HG03439 (cell line): ENCODE measurements at regions not wholly inside any gene's neighbourhood (a gene's known extent, or its start where the extent isn't known, plus 50 kb on each side); places are given as distances from the start of the nearest gene placed in this dataset.
A peak's percentile ranks its signal among the peaks of the same experiment; 100 is the strongest.
"Not testable (repeated sequence)": the region's sequence is repeated elsewhere in the genome, so short reads cannot be mapped to it uniquely, and the experiment has no call there.

Experiments
- ATAC-seq: cut with Tn5 transposase; IDR thresholded peaks from one replicate; pipeline ENCODE4 v1.9.1; 2021; ENCODE audit warnings: mild to moderate bottlenecking, moderate library complexity; ENCODE audit not compliant: unreplicated experiment

GRCh38 chr9:67708109-67708508, 150.6 kb upstream of the ANKRD20A1 start:
- ATAC-seq = not testable (repeated sequence)

- not testable (repeated sequence) for ATAC-seq
These were observed 147.3 kb upstream of the ANKRD20A1 start for GRCh38 chr9:67711429-67711828.

GRCh38 chr9:67711931-67712330, 146.8 kb upstream of the ANKRD20A1 start:
- not testable (repeated sequence) for ATAC-seq

GRCh38 chr9:67712956-67713355, 145.8 kb upstream of the ANKRD20A1 start:
- not testable (repeated sequence) for ATAC-seq

GRCh38 chr9:67717830-67718388, 140.8 kb upstream of the ANKRD20A1 start:
- not testable (repeated sequence) for ATAC-seq

GRCh38 chr9:67720491-67720890, 138.2 kb upstream of the ANKRD20A1 start:
- not testable (repeated sequence) for ATAC-seq

GRCh38 chr9:67722460-67723090, 136.2 kb upstream of the ANKRD20A1 start:
- peak; percentile 80 for ATAC-seq

GRCh38 chr9:67723185-67723584, 135.5 kb upstream of the ANKRD20A1 start:
- not testable (repeated sequence) for ATAC-seq

- not testable (repeated sequence) for ATAC-seq
These were observed 133.8 kb upstream of the ANKRD20A1 start for GRCh38 chr9:67724885-67725284.

- ATAC-seq = not testable (repeated sequence)
These were observed 132.3 kb upstream of the ANKRD20A1 start for GRCh38 chr9:67726213-67726988.

- ATAC-seq = not testable (repeated sequence)
These were observed 95.6 kb upstream of the ANKRD20A1 start for GRCh38 chr9:67763133-67763532.

GRCh38 chr9:67771807-67772206, 86.9 kb upstream of the ANKRD20A1 start:
- ATAC-seq = not testable (repeated sequence)

- not testable (repeated sequence) for ATAC-seq
These were observed 58.6 kb upstream of the ANKRD20A1 start for GRCh38 chr9:67800170-67800569.
